IMR-90 (cell line): ENCODE measurements at regions not wholly inside any gene's neighbourhood (a gene's known extent, or its start where the extent isn't known, plus 50 kb on each side); places are given as distances from the start of the nearest gene placed in this dataset.

ENCODE experiments used
- ATAC-seq: fragments of 200-7000 bp; cut with Tn5 transposase; 2 replicates; pipeline ENCODE4 v1.9.1; 2020; ENCODE audit warnings: low read depth, mild to moderate bottlenecking, moderate library complexity
- BruUV-seq: library from RNA; stranded (reverse); fragments of 400-500 nt; replicated peaks from 2 replicates; lab custom pipeline; 2021; lab: Mats Ljungman, UMichigan
- CTCF ChIA-PET: fragments of 300-600 bp; formaldehyde crosslinking; extraction: SDS; loops from one replicate; lab custom pipeline; 2021; ENCODE audit warnings: antibody characterized with exemption; lab: Yijun Ruan, JAX
- POLR2A ChIA-PET: fragments of 300-600 bp; sonication (Branson Sonifier 250); formaldehyde crosslinking; loops from one replicate; lab custom pipeline; 2022; ENCODE audit warnings: antibody characterized with exemption; ENCODE audit not compliant: unreplicated experiment; lab: Charles Lee
- DNase-seq: peaks from one replicate; pipeline ENCODE4 v3.0.0; 2013
- H2AFZ ChIP-seq: replicated peaks from 2 replicates; pipeline ENCODE3; 2013; ENCODE audit warnings: low read length, mild to moderate bottlenecking; ENCODE audit not compliant: poor library complexity
- H2AK5ac ChIP-seq: 2 replicates; pipeline ENCODE4 v1.6.1; 2013; ENCODE audit warnings: low read depth, low read length, inconsistent platforms
- H2AK9ac ChIP-seq: replicated peaks from 2 replicates; pipeline ENCODE3; 2013; ENCODE audit warnings: mild to moderate bottlenecking, low read depth, low read length, moderate library complexity; ENCODE audit not compliant: poor library complexity
- H2BK120ac ChIP-seq: 2 replicates; pipeline ENCODE4 v1.6.1; 2013; ENCODE audit warnings: low read depth, low read length, inconsistent platforms
- H2BK15ac ChIP-seq: 3 replicates; pipeline ENCODE4 v1.6.1; 2013; ENCODE audit warnings: low read depth, low read length, inconsistent platforms
- H2BK20ac ChIP-seq: 2 replicates; pipeline ENCODE4 v1.6.1; 2013; ENCODE audit warnings: low read depth, mild to moderate bottlenecking, inconsistent platforms, low read length, moderate library complexity
- H2BK5ac ChIP-seq: 2 replicates; pipeline ENCODE4 v1.6.1; 2013; ENCODE audit warnings: mild to moderate bottlenecking, low read depth, low read length, inconsistent platforms; ENCODE audit not compliant: poor library complexity, severe bottlenecking
- H3K14ac ChIP-seq: replicated peaks from 2 replicates; pipeline ENCODE4 v1.6.1; 2013; ENCODE audit warnings: low read depth, low read length, inconsistent platforms
- H3K18ac ChIP-seq: 2 replicates; pipeline ENCODE4 v1.6.1; 2013; ENCODE audit warnings: low read depth, low read length, control low read depth
- H3K23ac ChIP-seq: 2 replicates; pipeline ENCODE4 v1.6.1; 2013; ENCODE audit warnings: low read depth, low read length, inconsistent platforms
- H3K27ac ChIP-seq: 2 replicates; pipeline ENCODE4 v1.5.1; 2013; ENCODE audit warnings: mild to moderate bottlenecking, control low read depth, low read length; ENCODE audit not compliant: insufficient read depth
- H3K27me3 ChIP-seq: 2 replicates; pipeline ENCODE4 v1.6.1; 2013; ENCODE audit warnings: low read length; ENCODE audit not compliant: control insufficient read depth, insufficient read depth
- H3K36me3 ChIP-seq: 2 replicates; pipeline ENCODE4 v1.6.1; 2013; ENCODE audit warnings: low read length, mixed read lengths; ENCODE audit not compliant: control insufficient read depth, insufficient read depth
- H3K4ac ChIP-seq: 2 replicates; pipeline ENCODE4 v1.6.1; 2013; ENCODE audit warnings: low read depth, low read length, inconsistent platforms
- H3K4me1 ChIP-seq: 2 replicates; pipeline ENCODE4 v1.6.1; 2013; ENCODE audit warnings: low read length, mixed read lengths; ENCODE audit not compliant: control insufficient read depth, insufficient read depth
- H3K4me2 ChIP-seq: 2 replicates; pipeline ENCODE4 v1.6.1; 2013; ENCODE audit warnings: low read depth, mild to moderate bottlenecking, control low read depth, low read length, moderate library complexity
- H3K4me3 ChIP-seq: 2 replicates; pipeline ENCODE4 v1.5.1; 2013; ENCODE audit warnings: low read depth, mild to moderate bottlenecking, control low read depth, low read length, moderate library complexity; ENCODE audit not compliant: insufficient read depth
- H3K56ac ChIP-seq: 2 replicates; pipeline ENCODE4 v1.6.1; 2013; ENCODE audit warnings: low read length, inconsistent platforms; ENCODE audit not compliant: insufficient read depth; ENCODE audit errors: extremely low read depth
- H3K79me1 ChIP-seq, 2 experiments: 2 replicates each; pipeline ENCODE4 v1.6.1; 2013; ENCODE audit warnings: low read length in 2 of 2, inconsistent platforms in 1 of 2, low read depth in 1 of 2
- H3K9ac ChIP-seq: 2 replicates; pipeline ENCODE4 v1.6.1; 2013; ENCODE audit warnings: low read depth, low read length, control low read depth
- H3K9me1 ChIP-seq: 2 replicates; pipeline ENCODE4 v1.6.1; 2013; ENCODE audit warnings: low read length, inconsistent platforms; ENCODE audit not compliant: insufficient read depth
- H3K9me3 ChIP-seq: 2 replicates; pipeline ENCODE4 v1.6.1; 2013; ENCODE audit warnings: low read length; ENCODE audit not compliant: control insufficient read depth, insufficient read depth
- H4K20me1 ChIP-seq: 2 replicates; pipeline ENCODE4 v1.6.1; 2013; ENCODE audit warnings: low read length, inconsistent platforms; ENCODE audit not compliant: insufficient read depth
- H4K5ac ChIP-seq: 2 replicates; pipeline ENCODE4 v1.6.1; 2013; ENCODE audit warnings: mild to moderate bottlenecking, low read depth, low read length, control low read depth
- H4K8ac ChIP-seq, 2 experiments: 2 replicates each; pipeline ENCODE4 v1.6.1; 2013; ENCODE audit warnings: low read depth in 2 of 2, low read length in 2 of 2, control low read depth in 1 of 2, inconsistent platforms in 1 of 2
- H4K91ac ChIP-seq: 2 replicates; pipeline ENCODE4 v1.6.1; 2013; ENCODE audit warnings: low read depth, low read length, inconsistent platforms; ENCODE audit not compliant: insufficient read depth
- BHLHE40 ChIP-seq: fragments of 150-350 bp; IDR thresholded peaks from 2 replicates; pipeline ENCODE4 v1.6.1; 2016; ENCODE audit warnings: mild to moderate bottlenecking, low read depth, low read length
- CEBPB ChIP-seq: IDR thresholded peaks from 2 replicates; pipeline ENCODE4 v1.6.1; 2012; ENCODE audit warnings: low read depth, low read length, improper control_type of control experiment
- CHD1 ChIP-seq: IDR thresholded peaks from 2 replicates; pipeline ENCODE4 v1.6.1; 2012; ENCODE audit warnings: low read depth, low read length, improper control_type of control experiment
- ELK1 ChIP-seq: fragments of 150-350 bp; IDR thresholded peaks from 2 replicates; pipeline ENCODE4 v1.6.1; 2016; ENCODE audit warnings: low read depth, mild to moderate bottlenecking, low read length, moderate library complexity, borderline replicate concordance
- MAFK ChIP-seq: IDR thresholded peaks from 2 replicates; pipeline ENCODE4 v1.6.1; 2012; ENCODE audit warnings: low read depth, low read length, improper control_type of control experiment
- MAZ ChIP-seq: IDR thresholded peaks from 2 replicates; pipeline ENCODE4 v1.6.1; 2012; ENCODE audit warnings: low read depth, mild to moderate bottlenecking, low read length, improper control_type of control experiment, moderate library complexity, borderline replicate concordance
- MXI1 ChIP-seq: IDR thresholded peaks from 2 replicates; pipeline ENCODE4 v1.6.1; 2012; ENCODE audit warnings: low read depth, mild to moderate bottlenecking, low read length, moderate library complexity, borderline replicate concordance
- NFE2L2 ChIP-seq: fragments of 150-350 bp; IDR thresholded peaks from 2 replicates; pipeline ENCODE4 v1.6.1; 2016; ENCODE audit warnings: low read depth, mild to moderate bottlenecking, low read length
- POLR2A ChIP-seq: IDR thresholded peaks from 2 replicates; pipeline ENCODE4 v1.6.1; 2012; ENCODE audit warnings: mild to moderate bottlenecking, low read depth, low read length
- RAD21 ChIP-seq: IDR thresholded peaks from 2 replicates; pipeline ENCODE4 v1.6.1; 2012; ENCODE audit warnings: low read length, improper control_type of control experiment
- RCOR1 ChIP-seq: IDR thresholded peaks from 2 replicates; pipeline ENCODE4 v1.6.1; 2012; ENCODE audit warnings: mild to moderate bottlenecking, low read length, improper control_type of control experiment; ENCODE audit not compliant: insufficient replicate concordance
- SMC3 ChIP-seq: fragments of 150-350 bp; IDR thresholded peaks from 2 replicates; pipeline ENCODE4 v1.6.1; 2016; ENCODE audit warnings: low read depth, mild to moderate bottlenecking, antibody characterized with exemption, low read length, moderate library complexity
- USF2 ChIP-seq: fragments of 150-350 bp; IDR thresholded peaks from 2 replicates; pipeline ENCODE4 v1.6.1; 2017; ENCODE audit warnings: mild to moderate bottlenecking, antibody characterized with exemption, low read length, low read depth
- WGBS, 2 experiments: methylation state at CpG; one replicate each; pipeline versions ENCODE4 v1.1.5 to v1.1.7; 2013; ENCODE audit warnings: missing lambda C conversion rate in 2 of 2; ENCODE audit not compliant: insufficient read length in 1 of 2; ENCODE audit errors: extremely low coverage in 2 of 2; 5-methylcytosine and 5-hydroxymethylcytosine counted together
- dilution Hi-C: fragments of 300-500 bp; cut with HindIII; formaldehyde crosslinking; loops from one replicate; pipeline ENCODE4 v1.14.3; 2018; ENCODE audit warnings: low sequenced_read_pairs; ENCODE audit not compliant: unreplicated experiment
- in situ Hi-C: fragments of 300-500 bp; cut with MboI; formaldehyde crosslinking; loops from 3 replicates; pipeline ENCODE4 v1.14.3; 2019; ENCODE audit warnings: low sequenced_read_pairs, inconsistent platforms, mixed read lengths
- intact Hi-C: fragments of 100-400 bp; cut with micrococcal nuclease; formaldehyde crosslinking; loops from 2 replicates; pipeline ENCODE4 v1.10.0; 2022
- TF ChIP-seq, protein P1 (sequence below): conservative IDR thresholded peaks from 2 replicates; pipeline ENCODE4 v1.5.1; 2012; ENCODE audit warnings: mild to moderate bottlenecking, low read depth, low read length, improper control_type of control experiment

- no TSS peak for BruUV-seq
- CTCF ChIA-PET = no interaction called here
- no peak overlapping the region for H3K18ac ChIP-seq
- H4K8ac ChIP-seq = no peak overlapping the region
- H2BK15ac ChIP-seq = no peak overlapping the region
- H2AFZ ChIP-seq = no peak overlapping the region
- H2BK20ac ChIP-seq = no peak overlapping the region
- no peaks in the 10 kb centered on the region for H4K20me1 ChIP-seq
- no peaks in the 10 kb centered on the region for H3K27me3 ChIP-seq
- no peak overlapping the region for H2BK5ac ChIP-seq
- H3K9me3 ChIP-seq = peaks cover 2% of the 10 kb centered on the region; the same call in 1 of the 2 replicates
- no peaks in the 10 kb centered on the region for H3K4me1 ChIP-seq
- DNase-seq (no peak), ATAC-seq (no peak)
- dilution Hi-C loops = no loop called here
- TF ChIP-seq BHLHE40 = no peak
- TF ChIP-seq ELK1 = no peak
- TF ChIP-seq RCOR1 = no peak
- TF ChIP-seq RAD21 = no peak
- TF ChIP-seq, protein P1, sequence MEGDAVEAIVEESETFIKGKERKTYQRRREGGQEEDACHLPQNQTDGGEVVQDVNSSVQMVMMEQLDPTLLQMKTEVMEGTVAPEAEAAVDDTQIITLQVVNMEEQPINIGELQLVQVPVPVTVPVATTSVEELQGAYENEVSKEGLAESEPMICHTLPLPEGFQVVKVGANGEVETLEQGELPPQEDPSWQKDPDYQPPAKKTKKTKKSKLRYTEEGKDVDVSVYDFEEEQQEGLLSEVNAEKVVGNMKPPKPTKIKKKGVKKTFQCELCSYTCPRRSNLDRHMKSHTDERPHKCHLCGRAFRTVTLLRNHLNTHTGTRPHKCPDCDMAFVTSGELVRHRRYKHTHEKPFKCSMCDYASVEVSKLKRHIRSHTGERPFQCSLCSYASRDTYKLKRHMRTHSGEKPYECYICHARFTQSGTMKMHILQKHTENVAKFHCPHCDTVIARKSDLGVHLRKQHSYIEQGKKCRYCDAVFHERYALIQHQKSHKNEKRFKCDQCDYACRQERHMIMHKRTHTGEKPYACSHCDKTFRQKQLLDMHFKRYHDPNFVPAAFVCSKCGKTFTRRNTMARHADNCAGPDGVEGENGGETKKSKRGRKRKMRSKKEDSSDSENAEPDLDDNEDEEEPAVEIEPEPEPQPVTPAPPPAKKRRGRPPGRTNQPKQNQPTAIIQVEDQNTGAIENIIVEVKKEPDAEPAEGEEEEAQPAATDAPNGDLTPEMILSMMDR = no peak
- TF ChIP-seq USF2 = no peak
- no peak for TF ChIP-seq CEBPB
- no peak for TF ChIP-seq CHD1
- no peak for TF ChIP-seq MAZ
- TF ChIP-seq POLR2A = no peak
- no peak for TF ChIP-seq NFE2L2
- no peak for TF ChIP-seq MXI1
- no peak for TF ChIP-seq MAFK
- TF ChIP-seq SMC3 = no peak
- intact Hi-C loops = no loop called here
- no peak overlapping the region for H2AK5ac ChIP-seq
- in situ Hi-C loops = no loop called here
- WGBS, 2 experiments = no CpG with 5 or more reads among the region's 3 CpGs
- no peaks in the 10 kb centered on the region for H3K79me1 ChIP-seq
- H3K4ac ChIP-seq = no peak overlapping the region
- no peak overlapping the region for H2AK9ac ChIP-seq
- no peak overlapping the region for H3K23ac ChIP-seq
- POLR2A ChIA-PET = no interaction called here
- no peak overlapping the region for H3K9ac ChIP-seq
- H3K9me1 ChIP-seq = no peaks in the 10 kb centered on the region
- H4K5ac ChIP-seq = no peak overlapping the region
- H3K56ac ChIP-seq = no peak overlapping the region
- H4K91ac ChIP-seq = no peak overlapping the region
- no peak overlapping the region for H3K27ac ChIP-seq
- no peaks in the 10 kb centered on the region for H3K36me3 ChIP-seq
- H3K4me2 ChIP-seq = no peak overlapping the region
- no peak overlapping the region for H3K14ac ChIP-seq
- no peak overlapping the region for H3K4me3 ChIP-seq
- H2BK120ac ChIP-seq = no peak overlapping the region
Measured at GRCh38 chr4:104643805-104644204, 149.1 kb upstream of the CXXC4 start.
